OCI-LY1 (cell line): ENCODE measurements at regions not wholly inside any gene's neighbourhood (a gene's known extent, or its start where the extent isn't known, plus 50 kb on each side); places are given as distances from the start of the nearest gene placed in this dataset.
"Not testable (repeated sequence)": the region's sequence is repeated elsewhere in the genome, so short reads cannot be mapped to it uniquely, and the experiment has no call there.

Source experiments
- H2AFZ ChIP-seq: fragments of 200-600 bp; sonication (generic), shearing (Covaris generic); 2 replicates; pipeline ENCODE4 v1.6.0; 2014; ENCODE audit warnings: antibody characterized with exemption, mild to moderate bottlenecking, low read length
- H3F3A ChIP-seq: fragments of 200-600 bp; sonication (generic), shearing (Covaris generic); 2 replicates; pipeline ENCODE4 v1.6.0; 2014; ENCODE audit warnings: mild to moderate bottlenecking, antibody characterized with exemption, low read length, moderate library complexity; ENCODE audit not compliant: insufficient read depth
- H3K27ac ChIP-seq: fragments of 200-600 bp; sonication (generic); 2 replicates; pipeline ENCODE4 v1.5.1; 2014; ENCODE audit warnings: low read length, mixed run types, mild to moderate bottlenecking, low read depth; ENCODE audit not compliant: poor library complexity, severe bottlenecking
- H3K27me3 ChIP-seq: fragments of 200-600 bp; sonication (generic); 2 replicates; pipeline ENCODE4 v1.6.0; 2014; ENCODE audit warnings: antibody characterized with exemption, mild to moderate bottlenecking, low read length, moderate library complexity; ENCODE audit not compliant: insufficient read depth
- H3K36me3 ChIP-seq: fragments of 200-600 bp; sonication (generic); 2 replicates; pipeline ENCODE4 v1.6.1; 2014; ENCODE audit warnings: mild to moderate bottlenecking, antibody characterized with exemption, low read length, moderate library complexity, mixed read lengths; ENCODE audit not compliant: insufficient read depth
- H3K4me1 ChIP-seq: fragments of 200-600 bp; sonication (generic); 2 replicates; pipeline ENCODE4 v1.5.1; 2014; ENCODE audit warnings: mild to moderate bottlenecking, low read length, moderate library complexity; ENCODE audit not compliant: insufficient read depth, severe bottlenecking
- H3K4me2 ChIP-seq: fragments of 200-600 bp; sonication (generic), shearing (Covaris generic); 2 replicates; pipeline ENCODE4 v1.6.1; 2014; ENCODE audit warnings: low read length
- H3K4me3 ChIP-seq: fragments of 200-600 bp; sonication (generic); 2 replicates; pipeline ENCODE4 v1.5.1; 2014; ENCODE audit warnings: low read length, low read depth, mild to moderate bottlenecking, mixed read lengths; ENCODE audit not compliant: poor library complexity, severe bottlenecking
- H3K79me2 ChIP-seq: fragments of 200-600 bp; shearing (Covaris generic); 2 replicates; pipeline ENCODE4 v1.6.1; 2016; ENCODE audit warnings: mixed run types, low read length, mixed read lengths; ENCODE audit not compliant: insufficient read depth
- H3K9ac ChIP-seq: fragments of 200-600 bp; sonication (generic), shearing (Covaris generic); 2 replicates; pipeline ENCODE4 v1.6.1; 2014; ENCODE audit warnings: mild to moderate bottlenecking, low read length, mixed read lengths
- H3K9me2 ChIP-seq: fragments of 200-600 bp; sonication (generic), shearing (Covaris generic); 2 replicates; pipeline ENCODE4 v1.6.1; 2014; ENCODE audit warnings: low read depth, mild to moderate bottlenecking, low read length, mixed read lengths
- H3K9me3 ChIP-seq: fragments of 200-600 bp; shearing (Covaris generic); 2 replicates; pipeline ENCODE4 v1.6.1; 2014; ENCODE audit warnings: low read length, mixed read lengths
- H4K20me1 ChIP-seq: fragments of 200-600 bp; sonication (generic), shearing (Covaris generic); 2 replicates; pipeline ENCODE4 v1.6.0; 2016; ENCODE audit warnings: mild to moderate bottlenecking, low read length; ENCODE audit not compliant: insufficient read depth
- CTCF ChIP-seq: fragments of 200-600 bp; sonication (generic), shearing (Covaris generic); IDR thresholded peaks from 2 replicates; pipeline ENCODE4 v1.5.1; 2017; ENCODE audit warnings: mild to moderate bottlenecking, antibody characterized with exemption, low read length, moderate library complexity, mixed read lengths
- EZH2 ChIP-seq: fragments of 200-600 bp; sonication (generic), shearing (Covaris generic); IDR thresholded peaks from 2 replicates; pipeline ENCODE4 v1.8.0; 2017; ENCODE audit warnings: borderline replicate concordance, mixed run types, mild to moderate bottlenecking, antibody characterized with exemption, low read length, moderate library complexity, mixed read lengths

DNA sequence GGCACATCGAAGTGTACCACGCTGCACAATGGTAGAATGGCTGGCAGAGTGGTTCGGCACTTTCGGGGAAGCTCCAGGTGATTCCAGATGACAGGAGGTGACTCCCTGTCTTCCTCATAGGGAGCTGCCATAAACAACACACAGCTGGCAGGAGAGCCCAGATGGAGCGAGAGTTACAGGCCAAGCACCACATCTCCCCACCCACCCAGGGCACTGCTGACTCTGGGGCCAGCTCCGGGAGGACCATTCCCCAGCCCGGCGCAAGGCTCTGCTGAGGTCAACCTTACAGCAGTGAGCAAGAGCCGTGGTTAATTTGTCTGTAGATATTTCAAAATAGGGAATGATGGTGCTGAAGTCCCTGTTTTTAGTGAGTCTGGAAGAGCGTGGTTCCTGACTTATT is 78.8 kb upstream of the HMGXB4 start:
- Histone ChIP-seq H3F3A (no peaks in the 10 kb centered on the region), H3K4me2 (no peak overlapping the region), H3K9me2 (no peaks in the 10 kb centered on the region), H3K79me2 (no peaks in the 10 kb centered on the region), H3K27me3 (no peaks in the 10 kb centered on the region), H3K4me3 (no peak overlapping the region), H3K9me3 (peaks cover 2% of the 10 kb centered on the region; the same call in 1 of the 2 replicates), H3K27ac (no peak overlapping the region), H3K9ac (no peak overlapping the region), H3K4me1 (no peaks in the 10 kb centered on the region), H2AFZ (no peak overlapping the region), H3K36me3 (peaks cover 44% of the 10 kb centered on the region), H4K20me1 (no peaks in the 10 kb centered on the region)
- TF ChIP-seq EZH2 (no peak), CTCF (no peak)

DNA sequence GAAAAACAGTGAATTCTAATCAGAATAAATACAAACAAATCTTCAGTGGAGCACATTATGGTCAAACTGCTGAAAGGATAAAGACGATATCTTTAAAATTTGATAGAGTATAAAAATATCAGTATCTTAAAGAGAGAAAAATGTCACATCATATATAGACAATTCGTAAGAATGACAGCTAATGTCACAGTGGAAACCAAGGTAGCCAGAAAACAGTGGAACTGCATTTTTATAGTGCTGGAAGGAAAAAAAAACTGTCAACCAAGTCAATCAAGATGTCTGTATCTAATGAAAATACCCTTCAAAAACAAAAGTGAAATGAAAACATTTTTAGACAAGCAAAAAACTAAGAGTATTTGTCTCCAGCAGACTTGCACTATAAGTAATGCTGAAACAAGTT is 73.4 kb upstream of the HMGXB4 start:
- H3K9me2 ChIP-seq: no peaks in the 10 kb centered on the region
- H4K20me1 ChIP-seq: no peaks in the 10 kb centered on the region
- H3K4me2 ChIP-seq: no peak overlapping the region
- no peaks in the 10 kb centered on the region for H3K79me2 ChIP-seq
- H3K27me3 ChIP-seq: no peaks in the 10 kb centered on the region
- peaks cover 76% of the 10 kb centered on the region for H3K36me3 ChIP-seq
- no peaks in the 10 kb centered on the region for H3F3A ChIP-seq
- H3K4me3 ChIP-seq: no peak overlapping the region
- TF ChIP-seq CTCF (no peak), EZH2 (no peak)
- H3K27ac ChIP-seq: no peak overlapping the region
- H2AFZ ChIP-seq: no peak overlapping the region
- H3K4me1 ChIP-seq: no peaks in the 10 kb centered on the region
- no peak overlapping the region for H3K9ac ChIP-seq
- peaks cover 11% of the 10 kb centered on the region; the same call in 1 of the 2 replicates for H3K9me3 ChIP-seq

DNA sequence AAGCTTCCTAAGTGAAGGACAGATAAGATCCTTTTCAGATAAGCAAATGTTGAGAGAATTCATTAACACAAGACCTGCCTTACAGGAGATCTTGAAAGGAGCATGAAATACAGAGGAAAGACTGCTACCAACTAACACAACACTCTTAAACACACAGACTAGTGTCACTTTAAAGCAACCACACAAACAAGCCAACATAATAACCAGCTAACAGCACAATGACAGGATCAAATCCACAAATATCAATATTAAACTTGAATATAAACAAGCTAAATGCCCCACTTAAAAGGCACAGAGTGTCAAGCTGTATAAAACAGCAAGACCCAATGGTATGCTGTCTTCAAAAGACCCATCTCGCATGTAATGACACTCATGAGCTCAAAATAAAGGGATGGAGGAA is 70.8 kb upstream of the HMGXB4 start:
- Histone ChIP-seq H4K20me1 (no peaks in the 10 kb centered on the region), H3K4me2 (no peak overlapping the region), H3K9ac (no peak overlapping the region), H3K27me3 (no peaks in the 10 kb centered on the region), H3F3A (no peaks in the 10 kb centered on the region), H3K4me1 (no peaks in the 10 kb centered on the region), H3K27ac (no peak overlapping the region), H3K4me3 (no peak overlapping the region), H3K79me2 (no peaks in the 10 kb centered on the region), H3K9me2 (no peaks in the 10 kb centered on the region), H3K9me3 (peaks cover 22% of the 10 kb centered on the region), H2AFZ (no peak overlapping the region), H3K36me3 (peaks cover 82% of the 10 kb centered on the region)
- TF ChIP-seq CTCF (no peak), EZH2 (no peak)

DNA sequence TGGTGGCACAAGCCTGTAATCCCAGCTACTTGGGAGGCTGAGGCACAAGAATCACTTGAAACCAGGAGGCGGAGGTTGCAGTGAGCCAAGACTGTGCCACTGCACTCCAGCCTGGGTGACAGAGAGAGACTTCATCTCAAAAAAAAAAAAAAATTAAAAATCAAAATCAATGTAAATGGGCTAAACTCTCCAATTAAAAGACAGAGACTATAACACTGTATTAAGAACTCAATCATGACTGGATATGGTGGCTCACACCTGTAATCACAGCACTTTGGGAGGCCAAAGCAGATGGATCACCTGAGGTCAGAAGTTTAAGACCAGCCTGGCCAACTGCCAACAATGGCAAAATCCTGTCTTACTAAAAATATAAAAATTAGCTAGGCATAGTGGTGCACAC is 68.4 kb upstream of the HMGXB4 start:
- not testable (repeated sequence) for H3K9ac ChIP-seq, H3K27ac ChIP-seq, H3K4me1 ChIP-seq, H2AFZ ChIP-seq, H3K4me3 ChIP-seq, H3K79me2 ChIP-seq, H3K4me2 ChIP-seq, H4K20me1 ChIP-seq, H3K9me2 ChIP-seq, H3K27me3 ChIP-seq, H3F3A ChIP-seq
- peaks cover 84% of the 10 kb centered on the region for H3K36me3 ChIP-seq
- H3K9me3 ChIP-seq: peaks cover 16% of the 10 kb centered on the region
